ENCODE measurements at regions not wholly inside any gene's neighbourhood (a gene's known extent, or its start where the extent isn't known, plus 50 kb on each side); places are given as distances from the start of the nearest gene placed in this dataset.

- TF ChIP-seq EP300 (IDR thresholded peaks at IDR 0.05) (no peak), CTCF (IDR thresholded peaks at IDR 0.05) (no peak)
These were observed 279.2 kb downstream of the RPS6KC1 start for GRCh38 chr1:213330281-213330680.
